Progenitor cell of endocrine pancreas (in vitro differentiated cells): ENCODE measurements at regions not wholly inside any gene's neighbourhood (a gene's known extent, or its start where the extent isn't known, plus 50 kb on each side); places are given as distances from the start of the nearest gene placed in this dataset.

Experiments
- DNase-seq: peaks from one replicate; pipeline ENCODE4 v3.0.0; 2021; ENCODE audit warnings: low spot score; ENCODE audit not compliant: unreplicated experiment
- H3K27ac Mint-ChIP-seq: 2 replicates; pipeline ENCODE4 v1.8.0; 2021; ENCODE audit warnings: mild to moderate bottlenecking, moderate library complexity, mixed read lengths
- H3K27me3 Mint-ChIP-seq: 2 replicates; pipeline ENCODE4 v1.8.0; 2021; ENCODE audit warnings: mixed read lengths
- H3K36me3 Mint-ChIP-seq: 2 replicates; pipeline ENCODE4 v1.8.0; 2022; ENCODE audit warnings: mixed read lengths; ENCODE audit not compliant: insufficient read depth
- H3K4me1 Mint-ChIP-seq: 2 replicates; pipeline ENCODE4 v1.8.0; 2021; ENCODE audit warnings: low read depth, mixed read lengths
- H3K4me3 Mint-ChIP-seq: 2 replicates; pipeline ENCODE4 v1.8.0; 2021; ENCODE audit warnings: low read depth, mild to moderate bottlenecking, moderate library complexity, mixed read lengths
- H3K9me3 Mint-ChIP-seq: 2 replicates; pipeline ENCODE4 v1.8.0; 2021; ENCODE audit warnings: low read depth, mixed read lengths
- CTCF ChIP-seq: fragments of 200-600 bp; sonication (generic); IDR thresholded peaks from one replicate; pipeline ENCODE4 v1.5.0; 2021; ENCODE audit warnings: antibody characterized with exemption, mild to moderate bottlenecking; ENCODE audit not compliant: unreplicated experiment

GRCh38 chr2:198236338-198236737 lies 431.9 kb downstream of the PLCL1 start:
- Mint-ChIP-seq H3K9me3 (no peaks in the 10 kb centered on the region), H3K27ac (no peak overlapping the region)
- TF ChIP-seq CTCF, result no peak

GRCh38 chr2:198232281-198232680 lies 427.9 kb downstream of the PLCL1 start:
- Mint-ChIP-seq H3K4me1 (peaks cover 24% of the 10 kb centered on the region), H3K27ac (no peak overlapping the region), H3K36me3 (no peaks in the 10 kb centered on the region), H3K9me3 (no peaks in the 10 kb centered on the region), H3K27me3 (no peaks in the 10 kb centered on the region), H3K4me3 (no peak overlapping the region)
- no peak for TF ChIP-seq CTCF
- DNase-seq, result no peak

More at GRCh38 chr2:198236338-198236737, 431.9 kb downstream of the PLCL1 start:
- no peaks in the 10 kb centered on the region for H3K27me3 Mint-ChIP-seq
- H3K36me3 Mint-ChIP-seq, result no peaks in the 10 kb centered on the region
- DNase-seq, result no peak
- H3K4me1 Mint-ChIP-seq, result peaks cover 15% of the 10 kb centered on the region
- H3K4me3 Mint-ChIP-seq, result no peak overlapping the region

- no peak for DNase-seq
- H3K36me3 Mint-ChIP-seq, result no peaks in the 10 kb centered on the region
- H3K9me3 Mint-ChIP-seq, result no peaks in the 10 kb centered on the region
- no peak for TF ChIP-seq CTCF
- H3K4me3 Mint-ChIP-seq, result no peak overlapping the region
- H3K27me3 Mint-ChIP-seq, result no peaks in the 10 kb centered on the region
- peak overlapping the region; percentile 57 for H3K27ac Mint-ChIP-seq
- H3K4me1 Mint-ChIP-seq, result peaks cover 24% of the 10 kb centered on the region
Observed at GRCh38 chr2:198231562-198231961, 427.2 kb downstream of the PLCL1 start.

DNA sequence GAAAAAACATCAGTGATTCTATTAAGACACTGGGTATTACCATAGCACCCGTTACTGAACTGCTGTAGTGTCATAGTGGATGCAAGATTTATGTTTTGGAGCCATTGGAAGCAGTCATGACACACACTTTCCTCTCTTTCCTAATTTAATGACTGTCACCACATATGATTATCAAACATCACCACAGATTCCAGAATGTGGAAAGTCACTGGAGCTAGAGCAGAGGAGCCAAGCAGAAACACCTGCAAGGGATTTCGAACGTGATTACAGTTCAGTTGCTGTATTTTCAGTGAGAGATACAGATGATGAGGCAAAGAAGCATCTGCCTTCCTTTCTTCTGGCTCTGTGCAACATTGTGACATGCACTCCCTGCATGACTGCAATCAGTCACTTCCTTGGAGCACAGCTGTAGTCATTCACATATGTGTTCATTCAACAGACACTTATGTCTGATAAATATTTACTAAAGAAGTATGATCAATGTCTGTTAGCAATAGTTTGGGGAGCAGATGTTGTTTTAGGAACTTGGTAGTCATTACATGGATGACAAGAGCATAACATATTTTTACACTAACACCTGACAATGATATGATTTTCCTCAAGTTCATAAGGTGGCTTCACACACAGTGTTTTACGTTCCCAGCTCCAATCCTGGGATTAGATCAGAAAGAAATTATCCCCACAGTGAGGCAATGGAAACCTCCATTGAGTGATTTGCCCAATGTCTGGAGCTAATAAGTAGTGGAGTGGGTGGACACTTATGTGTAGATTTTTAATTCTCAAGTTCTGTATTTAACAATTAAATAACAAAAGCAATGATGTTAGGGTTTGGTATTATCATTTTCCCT lies 416.6 kb downstream of the PLCL1 start:
- Mint-ChIP-seq H3K4me3 (no peak overlapping the region), H3K4me1 (peaks cover 5% of the 10 kb centered on the region), H3K27ac (no peak overlapping the region), H3K9me3 (no peaks in the 10 kb centered on the region), H3K36me3 (no peaks in the 10 kb centered on the region), H3K27me3 (peaks cover 2% of the 10 kb centered on the region)
- no peak for TF ChIP-seq CTCF
- DNase-seq, result no peak

- Mint-ChIP-seq H3K4me1 (no peaks in the 10 kb centered on the region), H3K4me3 (no peak overlapping the region), H3K27ac (no peak overlapping the region), H3K9me3 (no peaks in the 10 kb centered on the region), H3K27me3 (peaks cover 2% of the 10 kb centered on the region), H3K36me3 (no peaks in the 10 kb centered on the region)
- no peak for TF ChIP-seq CTCF
- DNase-seq, result no peak
Observed at GRCh38 chr2:198219292-198219691, 414.9 kb downstream of the PLCL1 start.
